ENCODE measurements at regions not wholly inside any gene's neighbourhood (a gene's known extent, or its start where the extent isn't known, plus 50 kb on each side); places are given as distances from the start of the nearest gene placed in this dataset.

- no peak for TF ChIP-seq EZH2 (IDR thresholded peaks at IDR 0.05; ENCODE audit: borderline replicate concordance, low read depth, low read length, severe bottlenecking)
- TF ChIP-seq, protein P1, sequence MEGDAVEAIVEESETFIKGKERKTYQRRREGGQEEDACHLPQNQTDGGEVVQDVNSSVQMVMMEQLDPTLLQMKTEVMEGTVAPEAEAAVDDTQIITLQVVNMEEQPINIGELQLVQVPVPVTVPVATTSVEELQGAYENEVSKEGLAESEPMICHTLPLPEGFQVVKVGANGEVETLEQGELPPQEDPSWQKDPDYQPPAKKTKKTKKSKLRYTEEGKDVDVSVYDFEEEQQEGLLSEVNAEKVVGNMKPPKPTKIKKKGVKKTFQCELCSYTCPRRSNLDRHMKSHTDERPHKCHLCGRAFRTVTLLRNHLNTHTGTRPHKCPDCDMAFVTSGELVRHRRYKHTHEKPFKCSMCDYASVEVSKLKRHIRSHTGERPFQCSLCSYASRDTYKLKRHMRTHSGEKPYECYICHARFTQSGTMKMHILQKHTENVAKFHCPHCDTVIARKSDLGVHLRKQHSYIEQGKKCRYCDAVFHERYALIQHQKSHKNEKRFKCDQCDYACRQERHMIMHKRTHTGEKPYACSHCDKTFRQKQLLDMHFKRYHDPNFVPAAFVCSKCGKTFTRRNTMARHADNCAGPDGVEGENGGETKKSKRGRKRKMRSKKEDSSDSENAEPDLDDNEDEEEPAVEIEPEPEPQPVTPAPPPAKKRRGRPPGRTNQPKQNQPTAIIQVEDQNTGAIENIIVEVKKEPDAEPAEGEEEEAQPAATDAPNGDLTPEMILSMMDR (IDR thresholded peaks at IDR 0.05; ENCODE audit: borderline replicate concordance, extremely low read depth, low read length, poor library complexity, severe bottlenecking): no peak
- Histone ChIP-seq H3K79me2 (ENCODE audit: insufficient read depth, low read length) (no peaks in the 10 kb centered on the region), H3K9ac (ENCODE audit: low read depth, low read length) (no peak overlapping the region), H2AFZ (ENCODE audit: low read depth, low read length) (no peak overlapping the region), H3K4me2 (ENCODE audit: insufficient read depth, low read length) (no peak overlapping the region), H4K20me1 (ENCODE audit: insufficient read depth, low read length) (no peaks in the 10 kb centered on the region), H3K9me3 (ENCODE audit: insufficient read depth, low read length, severe bottlenecking) (no peaks in the 10 kb centered on the region), H3K36me3 (ENCODE audit: insufficient read depth, low read length) (no peaks in the 10 kb centered on the region), H3K27ac (ENCODE audit: low read length) (no peak overlapping the region), H3K4me3 (ENCODE audit: low read depth in 1 of 2, low read length in 2 of 2) (no peak overlapping the region), H3K27me3 (ENCODE audit: insufficient read depth, low read length, poor library complexity) (no peaks in the 10 kb centered on the region), H3K4me1 (ENCODE audit: insufficient read depth, low read length) (no peaks in the 10 kb centered on the region)
- no peak for ATAC-seq (ENCODE audit: insufficient read depth, low read depth)
- DNase-seq: no peak
Measured at GRCh38 chr3:105040026-105040622, 326.6 kb upstream of the ALCAM start.

DNA sequence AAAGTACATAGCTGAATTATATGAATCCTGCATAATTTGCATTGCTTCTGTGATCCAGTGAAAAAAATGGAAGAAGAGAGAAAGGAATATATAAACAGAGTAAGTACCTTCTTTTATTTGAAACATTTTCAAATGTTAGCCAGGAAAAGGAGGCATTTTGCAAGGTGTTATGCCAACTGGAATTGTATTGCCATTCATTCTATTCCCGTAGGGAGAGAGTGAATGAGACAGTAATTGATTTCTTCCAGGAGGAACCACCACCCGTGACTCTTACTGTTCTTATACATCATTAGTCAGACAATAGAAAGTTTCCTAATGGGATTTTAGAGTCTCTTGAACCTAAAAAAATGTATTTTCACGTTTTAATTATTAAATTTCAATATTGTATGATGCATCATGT, 324.1 kb upstream of the ALCAM start:
- Histone ChIP-seq H4K20me1 (ENCODE audit: insufficient read depth, low read length) (no peaks in the 10 kb centered on the region), H3K36me3 (ENCODE audit: insufficient read depth, low read length) (no peaks in the 10 kb centered on the region), H3K79me2 (ENCODE audit: insufficient read depth, low read length) (no peaks in the 10 kb centered on the region), H2AFZ (ENCODE audit: low read depth, low read length) (no peak overlapping the region), H3K27me3 (ENCODE audit: insufficient read depth, low read length, poor library complexity) (no peaks in the 10 kb centered on the region), H3K4me2 (ENCODE audit: insufficient read depth, low read length) (no peak overlapping the region), H3K27ac (ENCODE audit: low read length) (no peak overlapping the region), H3K9me3 (ENCODE audit: insufficient read depth, low read length, severe bottlenecking) (no peaks in the 10 kb centered on the region), H3K4me1 (ENCODE audit: insufficient read depth, low read length) (no peaks in the 10 kb centered on the region), H3K4me3 (ENCODE audit: low read depth in 1 of 2, low read length in 2 of 2) (no peak overlapping the region), H3K9ac (ENCODE audit: low read depth, low read length) (no peak overlapping the region)
- ATAC-seq (ENCODE audit: insufficient read depth, low read depth): no peak
- DNase-seq: no peak
- no peak for TF ChIP-seq EZH2 (IDR thresholded peaks at IDR 0.05; ENCODE audit: borderline replicate concordance, low read depth, low read length, severe bottlenecking)
- TF ChIP-seq, protein P1 (IDR thresholded peaks at IDR 0.05; ENCODE audit: borderline replicate concordance, extremely low read depth, low read length, poor library complexity, severe bottlenecking): no peak

DNA sequence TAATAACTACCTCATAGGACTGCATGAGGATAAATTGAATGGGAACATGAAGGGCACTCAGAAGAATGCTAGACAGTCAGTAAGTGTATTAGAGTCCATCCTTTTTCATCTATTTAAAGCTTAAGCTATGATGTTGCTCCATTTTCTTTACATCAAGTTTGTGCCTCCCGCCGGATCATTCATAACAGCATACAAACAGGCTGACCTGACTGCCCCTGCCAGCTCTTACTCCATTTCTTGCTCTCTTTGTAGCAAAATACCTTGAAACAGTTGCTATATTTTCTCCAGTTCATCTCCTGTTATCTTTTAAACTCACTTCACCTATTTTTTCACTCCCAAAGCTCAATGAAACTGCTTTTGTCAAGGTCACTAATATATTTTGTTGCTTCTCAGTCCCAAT, 315.6 kb upstream of the ALCAM start:
- H3K36me3 ChIP-seq (ENCODE audit: insufficient read depth, low read length): no peaks in the 10 kb centered on the region
- no peak overlapping the region for H3K4me3 ChIP-seq (ENCODE audit: low read depth in 1 of 2, low read length in 2 of 2)
- no peak for ATAC-seq (ENCODE audit: insufficient read depth, low read depth)
- no peaks in the 10 kb centered on the region for H4K20me1 ChIP-seq (ENCODE audit: insufficient read depth, low read length)
- no peaks in the 10 kb centered on the region for H3K27me3 ChIP-seq (ENCODE audit: insufficient read depth, low read length, poor library complexity)
- no peaks in the 10 kb centered on the region for H3K4me1 ChIP-seq (ENCODE audit: insufficient read depth, low read length)
- TF ChIP-seq, protein P1 (IDR thresholded peaks at IDR 0.05; ENCODE audit: borderline replicate concordance, extremely low read depth, low read length, poor library complexity, severe bottlenecking): no peak
- TF ChIP-seq EZH2 (IDR thresholded peaks at IDR 0.05; ENCODE audit: borderline replicate concordance, low read depth, low read length, severe bottlenecking): no peak
- no peak overlapping the region for H2AFZ ChIP-seq (ENCODE audit: low read depth, low read length)
- DNase-seq: no peak
- no peak overlapping the region for H3K27ac ChIP-seq (ENCODE audit: low read length)
- no peak overlapping the region for H3K4me2 ChIP-seq (ENCODE audit: insufficient read depth, low read length)
- H3K9ac ChIP-seq (ENCODE audit: low read depth, low read length): no peak overlapping the region
- H3K9me3 ChIP-seq (ENCODE audit: insufficient read depth, low read length, severe bottlenecking): no peaks in the 10 kb centered on the region
- no peaks in the 10 kb centered on the region for H3K79me2 ChIP-seq (ENCODE audit: insufficient read depth, low read length)
